Endothelial cell of umbilical vein (primary cell): ENCODE measurements at regions not wholly inside any gene's neighbourhood (a gene's known extent, or its start where the extent isn't known, plus 50 kb on each side); places are given as distances from the start of the nearest gene placed in this dataset.

Experiments
- BruUV-seq: library from RNA; stranded (reverse); fragments of 400-500 nt; replicated peaks from 2 replicates; lab custom pipeline; 2021; lab: Mats Ljungman, UMichigan
- CTCF ChIA-PET: fragments of 300-600, 350-600 bp; sonication (Branson Sonifier 250); formaldehyde crosslinking; loops from one replicate; lab custom pipeline; 2021; ENCODE audit warnings: antibody characterized with exemption, inconsistent platforms; lab: Charles Lee
- POLR2A ChIA-PET: fragments of 300-600, 350-600 bp; sonication (Branson Sonifier 250); formaldehyde crosslinking; loops from one replicate; lab custom pipeline; 2021; ENCODE audit warnings: antibody characterized with exemption, inconsistent platforms; lab: Charles Lee
- DNase-seq: peaks from one replicate; pipeline ENCODE4 v3.0.0-alpha.2; 2011; ENCODE audit warnings: low read depth, low spot score
- FAIRE-seq: peaks from 2 replicates; lab custom pipeline; 2011; peaks lifted over from hg19 to GRCh38; lab: Jason Lieb, UNC
- H2AFZ ChIP-seq: 2 replicates; pipeline ENCODE4 v1.6.0; 2012; ENCODE audit warnings: low read depth, low read length, control low read depth, inconsistent platforms
- H3K27ac ChIP-seq: 2 replicates; pipeline ENCODE4 v1.5.1; 2011; ENCODE audit warnings: low read depth, mild to moderate bottlenecking, control low read depth, low read length, moderate library complexity; ENCODE audit not compliant: insufficient read depth
- H3K27me3 ChIP-seq, 2 experiments: 2 replicates each; pipeline versions ENCODE4 v1.6.0 to v1.6.1; 2011; ENCODE audit warnings: low read length in 2 of 2, mixed read lengths in 1 of 2; ENCODE audit not compliant: control insufficient read depth in 2 of 2, insufficient read depth in 2 of 2
- H3K36me3 ChIP-seq, 2 experiments: 2 replicates in 1 of 2; 3 replicates in 1 of 2; pipeline ENCODE4 v1.5.1; 2011; ENCODE audit warnings: low read length in 2 of 2, mild to moderate bottlenecking in 1 of 2, moderate library complexity in 1 of 2; ENCODE audit not compliant: control insufficient read depth in 2 of 2, insufficient read depth in 2 of 2; ENCODE audit errors: extremely low read depth in 1 of 2
- H3K4me1 ChIP-seq: 3 replicates; pipeline ENCODE4 v1.5.1; 2011; ENCODE audit warnings: mild to moderate bottlenecking, low read length; ENCODE audit not compliant: control insufficient read depth, insufficient read depth; ENCODE audit errors: extremely low read depth
- H3K4me2 ChIP-seq: 2 replicates; pipeline ENCODE4 v1.6.1; 2011; ENCODE audit warnings: low read length, control low read depth, mixed read lengths; ENCODE audit not compliant: insufficient read depth
- H3K4me3 ChIP-seq, 3 experiments: fragments of 200-600 bp in 1 of 3; sonication (generic), shearing (Covaris generic) in 1 of 3; replicated peaks in 1 of 3; 2 replicates each; pipeline ENCODE4 v1.5.1; 2011 to 2016; ENCODE audit warnings: control low read depth in 3 of 3, low read length in 3 of 3, mild to moderate bottlenecking in 2 of 3, inconsistent platforms in 1 of 3, low read depth in 1 of 3, moderate library complexity in 1 of 3; ENCODE audit not compliant: insufficient read depth in 1 of 3
- H3K79me2 ChIP-seq: 2 replicates; pipeline ENCODE4 v1.6.0; 2012; ENCODE audit warnings: low read length, inconsistent platforms; ENCODE audit not compliant: control insufficient read depth, insufficient read depth
- H3K9ac ChIP-seq: replicated peaks from 2 replicates; pipeline ENCODE3; 2011; ENCODE audit warnings: low read length, control low read depth; ENCODE audit not compliant: insufficient read depth; ENCODE audit errors: extremely low read depth
- H3K9me1 ChIP-seq: replicated peaks from 3 replicates; pipeline ENCODE4 v1.6.0; 2011; ENCODE audit warnings: mild to moderate bottlenecking, low read length; ENCODE audit not compliant: control insufficient read depth, insufficient read depth; ENCODE audit errors: extremely low read depth
- H3K9me3 ChIP-seq: replicated peaks from 2 replicates; pipeline ENCODE4 v1.5.1; 2012; ENCODE audit warnings: low read length, inconsistent platforms; ENCODE audit not compliant: control insufficient read depth, insufficient read depth
- H4K20me1 ChIP-seq: replicated peaks from 2 replicates; pipeline ENCODE3; 2011; ENCODE audit warnings: mild to moderate bottlenecking, low read length; ENCODE audit not compliant: control insufficient read depth, insufficient read depth; ENCODE audit errors: extremely low read depth
- CTCF ChIP-seq, 2 donors: IDR thresholded peaks; 1 replicate in 1 of 2; 2 replicates in 1 of 2; pipeline ENCODE4 v1.5.1; 2011; ENCODE audit warnings: low read length in 2 of 2, mild to moderate bottlenecking in 2 of 2, moderate library complexity in 2 of 2, control low read depth in 1 of 2, inconsistent platforms in 1 of 2, low read depth in 1 of 2; ENCODE audit not compliant: insufficient read depth in 1 of 2; ENCODE audit errors: extremely low read depth in 1 of 2
- EZH2 ChIP-seq: IDR thresholded peaks from 2 replicates; pipeline ENCODE4 v1.6.1; 2012; ENCODE audit warnings: borderline replicate concordance, low read depth, mild to moderate bottlenecking, moderate library complexity, low read length, inconsistent platforms; ENCODE audit not compliant: severe bottlenecking
- FOS ChIP-seq: IDR thresholded peaks from 2 replicates; pipeline ENCODE4 v1.6.1; 2011; ENCODE audit warnings: mild to moderate bottlenecking, low read length, moderate library complexity, borderline replicate concordance; ENCODE audit not compliant: insufficient read depth
- GATA2 ChIP-seq: IDR thresholded peaks from 2 replicates; pipeline ENCODE4 v1.7.0; 2011; ENCODE audit warnings: low read depth, mild to moderate bottlenecking, moderate library complexity, mixed read lengths, low read length; ENCODE audit not compliant: insufficient read length, insufficient read depth
- JUN ChIP-seq: IDR thresholded peaks from 2 replicates; pipeline ENCODE4 v1.6.1; 2011; ENCODE audit warnings: borderline replicate concordance, low read depth; ENCODE audit not compliant: insufficient read length, insufficient read depth
- MAX ChIP-seq: IDR thresholded peaks from 2 replicates; pipeline ENCODE4 v1.6.1; 2011; ENCODE audit not compliant: insufficient read depth, insufficient read length
- MYC ChIP-seq: IDR thresholded peaks from one replicate; pipeline ENCODE4 v1.6.1; 2011; ENCODE audit warnings: mild to moderate bottlenecking, low read depth, low read length
- POLR2A ChIP-seq: IDR thresholded peaks from 2 replicates; pipeline ENCODE4 v1.6.1; 2012; ENCODE audit warnings: low read depth, mild to moderate bottlenecking, control low read depth, low read length
- POLR2AphosphoS5 ChIP-seq: IDR thresholded peaks from 2 replicates; pipeline ENCODE4 v1.6.1; 2012; ENCODE audit warnings: low read depth, mild to moderate bottlenecking, control low read depth, low read length, moderate library complexity; ENCODE audit not compliant: insufficient read depth
- dilution Hi-C: fragments of 300-500 bp; cut with MboI; formaldehyde crosslinking; loops from one replicate; pipeline ENCODE4 v1.15.0; 2019; ENCODE audit warnings: low sequenced_read_pairs; ENCODE audit not compliant: extremely low pct_ligation_motif_present
- intact Hi-C: fragments of 100-400 bp; cut with micrococcal nuclease; formaldehyde crosslinking; loops from one replicate; pipeline ENCODE4 v1.10.0; 2022

GRCh38 chr12:25052196-25052913, 103.5 kb upstream of the BCAT1 start:
- H3K4me3 ChIP-seq: no peak overlapping the region
- FAIRE-seq (no peak), DNase-seq (no peak)
- no peaks in the 10 kb centered on the region for H3K79me2 ChIP-seq
- H3K4me1 ChIP-seq: no peaks in the 10 kb centered on the region
- POLR2A ChIA-PET: no interaction called here
- H3K9ac ChIP-seq: no peak overlapping the region
- peaks cover 2 to 3% of the 10 kb centered on the region in 2 experiments for H3K27me3 ChIP-seq
- no peak overlapping the region for H3K27ac ChIP-seq
- dilution Hi-C loops: no loop called here
- no peak overlapping the region for H3K4me2 ChIP-seq
- no peaks in the 10 kb centered on the region for H3K36me3 ChIP-seq
- H3K9me1 ChIP-seq: no peaks in the 10 kb centered on the region
- BruUV-seq: no TSS peak
- intact Hi-C loops: no loop called here
- CTCF ChIA-PET: interaction anchor here (1.2 to 1.8 kb wide), 4 partner anchors 8 to 103 kb away, joined by 3 to 5 read pairs (median 4); no protein-coding TSS in a partner anchor
- no peak for TF ChIP-seq POLR2A
- TF ChIP-seq GATA2: no peak
- TF ChIP-seq EZH2: no peak
- TF ChIP-seq FOS: no peak
- no peak for TF ChIP-seq JUN
- TF ChIP-seq MAX: no peak
- no peak for TF ChIP-seq CTCF (IDR thresholded peaks at IDR 0.05; ENCODE audit: extremely low read depth in 1 of 2, insufficient read depth in 1 of 2, low read depth in 1 of 2, low read length in 2 of 2)
- no peak for TF ChIP-seq POLR2AphosphoS5
- no peak for TF ChIP-seq MYC
- H3K9me3 ChIP-seq: no peaks in the 10 kb centered on the region
- no peaks in the 10 kb centered on the region for H4K20me1 ChIP-seq
- H2AFZ ChIP-seq: no peak overlapping the region
